Psoas muscle (tissue), 7 donors: ENCODE measurements at regions not wholly inside any gene's neighbourhood (a gene's known extent, or its start where the extent isn't known, plus 50 kb on each side); places are given as distances from the start of the nearest gene placed in this dataset.

Experiments
- ATAC-seq, 4 donors: fragments of 200-7000 bp; cut with Tn5 transposase; one replicate each; pipeline ENCODE4 v1.9.1; 2020; ENCODE audit warnings: moderate library complexity in 3 of 4, mild to moderate bottlenecking in 2 of 4
- DNase-seq, 2 donors: peaks; one replicate each; pipeline ENCODE4 v3.0.0-alpha.2; 2020
- H3K27ac ChIP-seq: fragments of 200-600 bp; one replicate; pipeline ENCODE4 v1.8.0; 2022
- H3K27me3 ChIP-seq, 3 donors: fragments of 200-600 bp in 1 of 3; one replicate each; pipeline versions ENCODE4 v1.6.1 to v1.8.0; 2013 to 2022; ENCODE audit warnings: low read length in 2 of 3, mild to moderate bottlenecking in 2 of 3, moderate library complexity in 1 of 3; ENCODE audit not compliant: insufficient read depth in 3 of 3
- H3K36me3 ChIP-seq, 2 donors: fragments of 200-600 bp in 1 of 2; one replicate each; pipeline versions ENCODE4 v1.6.1 to v1.8.0; 2013 to 2022; ENCODE audit warnings: low read depth in 1 of 2, mild to moderate bottlenecking in 1 of 2, moderate library complexity in 1 of 2; ENCODE audit not compliant: insufficient read depth in 1 of 2
- H3K4me1 ChIP-seq: fragments of 200-600 bp; one replicate; pipeline ENCODE4 v1.8.0; 2022
- H3K4me3 ChIP-seq: fragments of 200-600 bp; one replicate; pipeline ENCODE4 v1.8.0; 2022; ENCODE audit warnings: mild to moderate bottlenecking
- H3K9me3 ChIP-seq: fragments of 200-600 bp; one replicate; pipeline ENCODE4 v1.8.0; 2022
- WGBS, 3 donors: extraction: QIAGEN DNeasy Blood & Tissue Kit; methylation state at CpG; one replicate each; pipeline versions ENCODE4 v1.1.6 to v1.1.7; 2013; 5-methylcytosine and 5-hydroxymethylcytosine counted together
- intact Hi-C, 2 donors: fragments of 100-400 bp; cut with DNase I; formaldehyde crosslinking; loops; one replicate each; pipeline versions ENCODE4 v1.11.0 to v1.14.2; 2022
- TF ChIP-seq, protein P1 (sequence below): fragments of 200-600 bp; IDR thresholded peaks from one replicate; pipeline ENCODE4 v1.8.0; 2022; ENCODE audit warnings: antibody characterized with exemption
- donor health status: healthy with polysubstance abuse.
- donor health status: DM: no; HTN: no; CAD: no; lungs with moderate emphysema.
- donor health status: Bipolar disorder and iron deficiency.
- donor health status: healthy.
- donor health status: DM: yes; HTN: yes; CAD: no.
- donor health status: DM: no; HTN: no; CAD: no.
- donor health status: DM: yes; HTN: yes; CAD: no.

GRCh38 chr12:66765204-66765603, 86.3 kb upstream of the GRIP1 start:
- Histone ChIP-seq H3K4me3 (no peak overlapping the region), H3K36me3 (no peaks in the 10 kb centered on the region), H3K4me1 (no peaks in the 10 kb centered on the region), H3K27ac (no peak overlapping the region), H3K27me3 (no peaks in the 10 kb centered on the region), H3K9me3 (no peaks in the 10 kb centered on the region)
- no peak for DNase-seq
- 77 to 92% (median 79%) methylated on average over 1 of the region's 1 CpG for WGBS, 3 donors
- intact Hi-C loops: no loop called here
- ATAC-seq: no peak
- TF ChIP-seq, protein P1, sequence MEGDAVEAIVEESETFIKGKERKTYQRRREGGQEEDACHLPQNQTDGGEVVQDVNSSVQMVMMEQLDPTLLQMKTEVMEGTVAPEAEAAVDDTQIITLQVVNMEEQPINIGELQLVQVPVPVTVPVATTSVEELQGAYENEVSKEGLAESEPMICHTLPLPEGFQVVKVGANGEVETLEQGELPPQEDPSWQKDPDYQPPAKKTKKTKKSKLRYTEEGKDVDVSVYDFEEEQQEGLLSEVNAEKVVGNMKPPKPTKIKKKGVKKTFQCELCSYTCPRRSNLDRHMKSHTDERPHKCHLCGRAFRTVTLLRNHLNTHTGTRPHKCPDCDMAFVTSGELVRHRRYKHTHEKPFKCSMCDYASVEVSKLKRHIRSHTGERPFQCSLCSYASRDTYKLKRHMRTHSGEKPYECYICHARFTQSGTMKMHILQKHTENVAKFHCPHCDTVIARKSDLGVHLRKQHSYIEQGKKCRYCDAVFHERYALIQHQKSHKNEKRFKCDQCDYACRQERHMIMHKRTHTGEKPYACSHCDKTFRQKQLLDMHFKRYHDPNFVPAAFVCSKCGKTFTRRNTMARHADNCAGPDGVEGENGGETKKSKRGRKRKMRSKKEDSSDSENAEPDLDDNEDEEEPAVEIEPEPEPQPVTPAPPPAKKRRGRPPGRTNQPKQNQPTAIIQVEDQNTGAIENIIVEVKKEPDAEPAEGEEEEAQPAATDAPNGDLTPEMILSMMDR: no peak

- no peak for DNase-seq
- ATAC-seq: no peak
- Histone ChIP-seq H3K4me3 (no peak overlapping the region), H3K27ac (no peak overlapping the region), H3K9me3 (no peaks in the 10 kb centered on the region), H3K36me3 (no peaks in the 10 kb centered on the region), H3K27me3 (no peaks in the 10 kb centered on the region), H3K4me1 (no peaks in the 10 kb centered on the region)
- TF ChIP-seq, protein P1: no peak
- 76 to 84% (median 77%) methylated on average over 7 of the region's 7 CpGs for WGBS, 3 donors
- intact Hi-C loops: no loop called here
Observed at GRCh38 chr12:66767536-66767935, 88.7 kb upstream of the GRIP1 start.

- H3K27me3 ChIP-seq: no peaks in the 10 kb centered on the region
- 86 to 94% (median 92%) methylated on average over 5 of the region's 5 CpGs for WGBS, 3 donors
- ATAC-seq (no peak), DNase-seq (no peak)
- H3K4me1 ChIP-seq: no peaks in the 10 kb centered on the region
- TF ChIP-seq, protein P1: no peak
- H3K36me3 ChIP-seq: no peaks in the 10 kb centered on the region
- H3K27ac ChIP-seq: no peak overlapping the region
- no peak overlapping the region for H3K4me3 ChIP-seq
- no peaks in the 10 kb centered on the region for H3K9me3 ChIP-seq
- intact Hi-C loops: no loop called here
Observed at GRCh38 chr12:66768293-66768692, 89.4 kb upstream of the GRIP1 start.

GRCh38 chr12:66774929-66775328, 96.1 kb upstream of the GRIP1 start:
- Histone ChIP-seq H3K4me1 (no peaks in the 10 kb centered on the region), H3K27ac (no peak overlapping the region), H3K27me3 (no peaks in the 10 kb centered on the region), H3K4me3 (no peak overlapping the region), H3K9me3 (no peaks in the 10 kb centered on the region), H3K36me3 (no peaks in the 10 kb centered on the region)
- no peak for DNase-seq
- ATAC-seq: no peak
- TF ChIP-seq, protein P1: no peak
- intact Hi-C loops: no loop called here

DNA sequence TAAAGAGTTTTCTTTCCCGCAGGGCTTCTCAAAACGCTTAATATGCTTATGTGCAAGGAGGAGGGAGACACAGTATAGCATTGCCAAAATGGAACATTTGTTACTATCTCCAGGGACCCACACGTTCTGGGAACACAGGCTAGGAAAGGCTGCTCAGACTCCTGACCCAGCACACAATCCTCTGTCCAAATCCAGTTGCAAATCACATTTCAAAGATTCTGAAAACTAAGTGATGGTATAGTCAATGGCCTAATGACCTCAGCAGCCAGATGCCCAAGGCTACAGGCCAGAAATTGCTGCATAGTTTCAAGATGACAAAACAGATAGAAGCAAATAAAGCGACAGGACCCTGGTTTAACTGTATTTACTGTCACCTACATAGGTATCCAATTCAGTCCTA, 97.0 kb upstream of the GRIP1 start:
- no peak for ATAC-seq
- 16 to 22% (median 19%) methylated on average over 4 of the region's 4 CpGs for WGBS, 3 donors
- intact Hi-C loops: no loop called here

More for the DNA sequence above, 97.0 kb upstream of the GRIP1 start:
- Histone ChIP-seq H3K4me3 (no peak overlapping the region), H3K27me3 (no peaks in the 10 kb centered on the region), H3K36me3 (no peaks in the 10 kb centered on the region), H3K9me3 (no peaks in the 10 kb centered on the region), H3K27ac (no peak overlapping the region), H3K4me1 (no peaks in the 10 kb centered on the region)
- DNase-seq: no peak
- TF ChIP-seq, protein P1: no peak
